ENCODE measurements at regions not wholly inside any gene's neighbourhood (a gene's known extent, or its start where the extent isn't known, plus 50 kb on each side); places are given as distances from the start of the nearest gene placed in this dataset.

DNA sequence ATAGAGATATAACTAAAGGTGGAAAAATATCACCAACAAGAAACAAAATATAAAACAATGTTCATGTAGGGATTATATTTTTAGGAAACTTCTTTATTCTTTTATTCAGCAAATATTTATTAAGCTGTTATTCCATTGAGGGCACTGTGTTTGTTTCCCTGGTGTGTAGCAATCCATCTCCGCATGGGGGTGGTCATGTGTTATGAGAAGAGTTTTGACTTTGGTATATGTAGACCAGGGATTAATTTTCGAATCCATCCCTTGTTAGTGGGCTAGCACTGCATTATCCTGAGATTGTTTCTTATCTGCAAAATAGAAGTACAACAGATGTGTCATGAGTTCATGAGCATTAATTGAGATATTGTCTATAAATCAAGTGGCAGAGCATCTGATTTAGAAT, 190.2 kb upstream of the LRRC7 start:
- 43 to 63% (median 62%) methylated on average over 2 of the region's 2 CpGs for WGBS, 4 donors
- H3K4me3 ChIP-seq, result no peak overlapping the region
- no peaks in the 10 kb centered on the region for H3K4me1 ChIP-seq
- H3K9me3 ChIP-seq, result peaks cover 0 to 6% (median 0%) of the 10 kb centered on the region in 12 donors
- no peak for DNase-seq
- intact Hi-C loops (cut with DNase I), result no loop called here
- ATAC-seq, result no peak
- no peak for TF ChIP-seq POLR2A (IDR thresholded peaks at IDR 0.05)
- TF ChIP-seq, protein P1, sequence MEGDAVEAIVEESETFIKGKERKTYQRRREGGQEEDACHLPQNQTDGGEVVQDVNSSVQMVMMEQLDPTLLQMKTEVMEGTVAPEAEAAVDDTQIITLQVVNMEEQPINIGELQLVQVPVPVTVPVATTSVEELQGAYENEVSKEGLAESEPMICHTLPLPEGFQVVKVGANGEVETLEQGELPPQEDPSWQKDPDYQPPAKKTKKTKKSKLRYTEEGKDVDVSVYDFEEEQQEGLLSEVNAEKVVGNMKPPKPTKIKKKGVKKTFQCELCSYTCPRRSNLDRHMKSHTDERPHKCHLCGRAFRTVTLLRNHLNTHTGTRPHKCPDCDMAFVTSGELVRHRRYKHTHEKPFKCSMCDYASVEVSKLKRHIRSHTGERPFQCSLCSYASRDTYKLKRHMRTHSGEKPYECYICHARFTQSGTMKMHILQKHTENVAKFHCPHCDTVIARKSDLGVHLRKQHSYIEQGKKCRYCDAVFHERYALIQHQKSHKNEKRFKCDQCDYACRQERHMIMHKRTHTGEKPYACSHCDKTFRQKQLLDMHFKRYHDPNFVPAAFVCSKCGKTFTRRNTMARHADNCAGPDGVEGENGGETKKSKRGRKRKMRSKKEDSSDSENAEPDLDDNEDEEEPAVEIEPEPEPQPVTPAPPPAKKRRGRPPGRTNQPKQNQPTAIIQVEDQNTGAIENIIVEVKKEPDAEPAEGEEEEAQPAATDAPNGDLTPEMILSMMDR (IDR thresholded peaks at IDR 0.05), result no peak
- H3K27ac ChIP-seq, result no peak overlapping the region
- no peaks in the 10 kb centered on the region for H3K36me3 ChIP-seq
- no peaks in the 10 kb centered on the region for H3K27me3 ChIP-seq

DNA sequence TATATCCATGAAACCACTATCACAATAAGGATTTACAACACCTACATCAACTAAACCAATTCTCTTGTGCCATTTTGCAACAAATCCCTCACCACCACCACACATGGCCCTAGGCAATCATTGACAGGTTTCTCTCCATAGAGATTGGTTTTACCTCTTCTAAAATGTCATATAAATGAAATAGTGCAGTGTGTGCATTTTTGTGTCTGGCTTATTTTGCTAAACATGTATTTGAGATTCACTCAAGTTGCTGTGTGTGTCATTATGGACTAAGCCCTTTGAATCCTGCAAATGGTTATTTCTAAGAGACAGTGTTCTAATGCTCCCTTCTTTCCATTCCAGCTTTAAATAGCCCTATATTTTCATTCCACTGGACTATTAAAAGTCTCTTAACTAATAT, 179.7 kb upstream of the LRRC7 start:
- intact Hi-C loops (cut with DNase I), result no loop called here

DNA sequence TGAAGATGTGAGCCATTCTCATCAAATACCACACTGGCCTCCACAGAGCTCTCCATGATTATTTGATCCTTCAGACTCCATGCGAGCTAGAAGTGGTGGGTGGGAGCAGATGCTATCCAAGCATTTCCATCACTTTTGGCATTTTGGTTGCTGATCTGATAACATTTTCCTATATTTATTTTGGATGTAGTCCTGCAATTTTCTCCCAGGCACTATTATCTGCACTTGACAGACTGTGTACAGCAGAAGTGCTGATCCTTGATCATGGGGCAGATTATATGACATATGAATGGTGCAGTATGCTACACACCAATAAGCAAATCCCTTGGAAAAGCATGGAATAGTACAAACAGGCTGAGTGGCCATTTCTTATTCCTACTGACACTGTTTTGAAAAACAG, 167.6 kb upstream of the LRRC7 start:
- Histone ChIP-seq H3K27me3 (no peaks in the 10 kb centered on the region), H3K9me3 (no peaks in the 10 kb centered on the region), H3K27ac (no peak overlapping the region), H3K36me3 (no peaks in the 10 kb centered on the region), H3K4me3 (no peak overlapping the region), H3K4me1 (no peaks in the 10 kb centered on the region)
- intact Hi-C loops (cut with DNase I), result no loop called here
- TF ChIP-seq, protein P1 (IDR thresholded peaks at IDR 0.05), result no peak
- no peak for TF ChIP-seq POLR2A (IDR thresholded peaks at IDR 0.05)
- DNase-seq, result no peak
- no peak for ATAC-seq
- 62 to 85% (median 70%) methylated on average over 1 of the region's 1 CpG for WGBS, 4 donors

More for the DNA sequence above, 179.7 kb upstream of the LRRC7 start:
- TF ChIP-seq, protein P1 (IDR thresholded peaks at IDR 0.05), result no peak
- TF ChIP-seq POLR2A (IDR thresholded peaks at IDR 0.05), result no peak
- Histone ChIP-seq H3K4me3 (no peak overlapping the region), H3K9me3 (peaks cover 0 to 5% (median 0%) of the 10 kb centered on the region in 12 donors), H3K27ac (no peak overlapping the region), H3K27me3 (no peaks in the 10 kb centered on the region), H3K4me1 (no peaks in the 10 kb centered on the region), H3K36me3 (no peaks in the 10 kb centered on the region)
- DNase-seq (no peak), ATAC-seq (no peak)

DNA sequence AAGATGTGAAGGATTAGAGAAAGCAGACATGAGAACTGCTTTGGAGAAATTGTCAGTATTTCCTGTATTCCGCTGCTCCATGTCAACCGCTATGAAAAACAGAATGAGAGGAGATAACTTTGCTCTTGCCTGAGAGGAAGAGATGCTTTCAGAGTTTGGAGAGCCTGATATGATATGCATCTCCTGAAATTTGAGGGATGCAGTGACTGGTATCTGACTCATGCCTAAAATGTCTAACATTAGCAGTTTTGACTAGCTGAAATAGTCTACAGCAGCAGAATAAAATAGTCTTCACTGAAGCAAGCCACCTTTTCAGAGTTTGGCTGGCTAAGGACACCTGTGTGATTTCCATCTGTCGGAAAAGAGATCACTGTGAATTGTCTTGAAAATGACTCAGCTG, 165.8 kb upstream of the LRRC7 start:
- Histone ChIP-seq H3K9me3 (no peaks in the 10 kb centered on the region), H3K4me3 (no peak overlapping the region), H3K27me3 (no peaks in the 10 kb centered on the region), H3K27ac (no peak overlapping the region), H3K4me1 (no peaks in the 10 kb centered on the region), H3K36me3 (no peaks in the 10 kb centered on the region)
- no peak for ATAC-seq
- intact Hi-C loops (cut with DNase I), result no loop called here
- DNase-seq, result no peak
- whole genome bisulfite sequencing, 4 donors, result 82 to 87% (median 87%) methylated on average over 3 of the region's 3 CpGs
- TF ChIP-seq, protein P1 (IDR thresholded peaks at IDR 0.05), result no peak
- TF ChIP-seq POLR2A (IDR thresholded peaks at IDR 0.05), result no peak
